Astrocyte of the cerebellum (primary cell): ENCODE measurements at regions not wholly inside any gene's neighbourhood (a gene's known extent, or its start where the extent isn't known, plus 50 kb on each side); places are given as distances from the start of the nearest gene placed in this dataset.
A peak's percentile ranks its signal among the peaks of the same experiment; 100 is the strongest.

ENCODE experiments used
- DNase-seq: peaks from one replicate; pipeline ENCODE4 v3.0.0-alpha.2; 2011; ENCODE audit warnings: low read depth
- H3K4me3 ChIP-seq: 2 replicates; pipeline ENCODE4 v1.5.1; 2011; ENCODE audit warnings: mild to moderate bottlenecking, low read depth, low read length, moderate library complexity
- in situ Hi-C: cut with HindIII; loops from 2 replicates; pipeline ENCODE4 v1.10.0; 2017; ENCODE audit warnings: low sequenced_read_pairs
- TF ChIP-seq, protein P1 (sequence below): IDR thresholded peaks from 2 replicates; pipeline ENCODE4 v1.5.1; 2012; ENCODE audit warnings: low read length, low read depth, moderate library complexity, mild to moderate bottlenecking; ENCODE audit errors: missing control alignments

DNA sequence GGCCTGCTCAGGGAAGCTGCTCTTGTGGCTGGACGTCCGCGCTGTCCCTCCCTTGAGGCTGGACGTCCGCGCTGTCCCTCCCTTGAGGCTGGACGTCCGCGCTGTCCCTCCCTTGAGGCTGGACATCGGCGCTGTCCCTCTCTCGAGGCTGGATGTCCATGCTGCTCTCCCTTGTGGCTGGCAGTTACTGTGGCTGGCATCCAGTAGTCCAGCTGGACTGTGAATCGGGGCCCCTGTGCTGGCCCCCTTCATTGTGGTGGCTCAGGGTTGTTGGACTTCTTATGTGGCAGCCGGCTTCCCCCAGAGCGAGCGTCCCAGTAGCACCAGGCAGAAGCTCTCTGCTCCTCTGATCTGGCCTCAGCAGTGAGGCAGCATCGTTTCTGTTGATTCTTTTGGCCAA is 141.5 kb downstream of the IRF8 start:
- DNase-seq: no peak
- TF ChIP-seq, protein P1, sequence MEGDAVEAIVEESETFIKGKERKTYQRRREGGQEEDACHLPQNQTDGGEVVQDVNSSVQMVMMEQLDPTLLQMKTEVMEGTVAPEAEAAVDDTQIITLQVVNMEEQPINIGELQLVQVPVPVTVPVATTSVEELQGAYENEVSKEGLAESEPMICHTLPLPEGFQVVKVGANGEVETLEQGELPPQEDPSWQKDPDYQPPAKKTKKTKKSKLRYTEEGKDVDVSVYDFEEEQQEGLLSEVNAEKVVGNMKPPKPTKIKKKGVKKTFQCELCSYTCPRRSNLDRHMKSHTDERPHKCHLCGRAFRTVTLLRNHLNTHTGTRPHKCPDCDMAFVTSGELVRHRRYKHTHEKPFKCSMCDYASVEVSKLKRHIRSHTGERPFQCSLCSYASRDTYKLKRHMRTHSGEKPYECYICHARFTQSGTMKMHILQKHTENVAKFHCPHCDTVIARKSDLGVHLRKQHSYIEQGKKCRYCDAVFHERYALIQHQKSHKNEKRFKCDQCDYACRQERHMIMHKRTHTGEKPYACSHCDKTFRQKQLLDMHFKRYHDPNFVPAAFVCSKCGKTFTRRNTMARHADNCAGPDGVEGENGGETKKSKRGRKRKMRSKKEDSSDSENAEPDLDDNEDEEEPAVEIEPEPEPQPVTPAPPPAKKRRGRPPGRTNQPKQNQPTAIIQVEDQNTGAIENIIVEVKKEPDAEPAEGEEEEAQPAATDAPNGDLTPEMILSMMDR: no peak
- H3K4me3 ChIP-seq: no peak overlapping the region
- in situ Hi-C loops: no loop called here

DNA sequence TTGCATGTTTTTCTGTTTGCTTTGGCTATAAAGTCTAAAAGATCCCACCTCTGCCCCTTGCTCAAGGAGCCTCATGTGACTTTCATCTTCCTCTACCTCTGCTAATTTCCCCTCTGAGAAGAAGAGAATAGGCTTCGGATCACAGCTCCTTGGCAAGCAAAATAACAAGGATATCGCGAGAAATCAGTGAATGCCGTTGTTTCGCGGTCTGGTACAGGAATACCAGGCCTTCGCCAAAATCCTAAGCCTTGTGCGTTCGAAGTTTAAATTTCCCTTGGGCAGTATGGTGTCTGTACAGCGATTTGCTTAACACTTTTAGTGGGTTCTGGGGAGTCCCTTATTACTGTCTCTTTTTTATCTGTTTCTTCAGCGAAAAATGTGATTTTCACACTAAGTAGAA is 142.3 kb downstream of the IRF8 start:
- no peak for DNase-seq
- in situ Hi-C loops: no loop called here
- H3K4me3 ChIP-seq: no peak overlapping the region
- TF ChIP-seq, protein P1: no peak

DNA sequence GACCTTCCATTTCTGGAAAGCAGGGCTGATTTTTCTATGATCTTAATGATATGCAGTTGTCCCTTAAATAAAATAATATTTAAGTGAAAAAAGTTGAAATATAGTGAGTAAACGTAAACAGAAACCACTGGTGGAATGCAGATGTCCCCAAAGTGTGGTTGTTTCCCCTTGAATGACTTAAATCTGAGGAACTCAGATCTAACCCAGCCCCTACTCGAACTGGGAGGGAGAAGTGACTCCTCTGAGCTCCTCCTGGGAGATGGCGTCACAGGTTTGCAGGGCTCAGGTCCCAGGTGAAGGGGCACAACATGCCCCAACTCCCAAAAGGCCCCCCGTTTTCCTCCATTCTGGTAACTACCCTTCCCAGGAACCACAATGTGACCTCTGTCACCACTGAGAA is 142.8 kb downstream of the IRF8 start:
- no peak for DNase-seq
- TF ChIP-seq, protein P1: no peak
- no peak overlapping the region for H3K4me3 ChIP-seq
- in situ Hi-C loops: no loop called here

DNA sequence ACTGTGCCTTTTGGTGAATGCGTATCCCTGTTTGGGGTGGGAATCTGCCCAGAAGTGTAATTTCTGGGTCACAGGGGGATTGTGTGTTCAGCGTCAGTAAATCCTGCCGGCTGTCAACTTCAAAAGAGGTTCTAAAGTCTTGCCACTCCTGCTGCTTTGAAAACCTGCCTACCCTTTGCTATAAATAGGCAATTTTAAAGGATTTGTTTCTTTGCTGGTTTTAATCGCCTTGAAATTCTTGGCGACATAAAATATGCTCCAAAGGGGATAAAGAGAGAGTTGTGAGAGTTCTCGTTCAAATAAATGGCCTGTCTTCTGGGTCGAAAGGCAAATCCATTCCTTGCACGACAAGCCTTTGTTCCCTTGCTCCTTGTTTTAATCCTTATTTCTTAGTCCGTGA is 143.4 kb downstream of the IRF8 start:
- DNase-seq: no peak
- H3K4me3 ChIP-seq: no peak overlapping the region
- in situ Hi-C loops: no loop called here
- TF ChIP-seq, protein P1: no peak

DNA sequence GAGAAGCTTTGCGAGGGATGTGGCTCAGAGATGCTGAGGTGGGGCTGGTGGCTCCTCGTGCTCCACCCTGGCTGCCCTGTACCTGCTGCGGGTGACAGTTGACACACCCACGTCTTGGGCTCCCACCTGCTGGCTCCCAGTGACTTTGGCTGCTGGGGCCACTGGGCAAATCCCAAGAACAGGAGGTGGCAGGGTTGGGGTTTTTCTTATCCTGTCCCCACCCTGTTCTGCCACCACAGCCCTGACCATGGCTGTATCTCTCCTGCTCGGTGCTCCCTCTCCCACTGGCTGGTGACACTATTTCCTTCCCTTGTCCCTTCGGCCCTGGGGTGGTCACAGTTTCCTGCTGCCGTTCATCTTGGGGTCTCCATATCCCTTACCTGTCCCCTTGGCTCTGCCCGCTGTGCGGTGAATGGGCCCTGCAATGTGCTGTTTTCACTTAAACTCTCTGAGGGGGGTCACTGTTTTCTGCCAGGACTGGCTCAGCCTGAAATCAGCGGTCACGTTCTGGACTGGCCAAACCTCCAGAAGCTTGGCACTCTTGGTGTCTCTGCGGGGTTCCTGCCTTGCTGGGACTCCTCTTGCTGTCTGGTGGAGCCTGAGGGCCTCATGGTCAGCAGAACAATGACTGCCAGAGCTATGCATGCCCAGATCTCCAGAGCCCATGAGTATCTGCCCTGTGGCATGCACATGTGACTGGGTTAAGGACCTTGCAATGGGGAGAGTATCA is 144.2 kb downstream of the IRF8 start:
- DNase-seq: no peak
- in situ Hi-C loops: no loop called here
- TF ChIP-seq, protein P1: no peak
- no peak overlapping the region for H3K4me3 ChIP-seq

DNA sequence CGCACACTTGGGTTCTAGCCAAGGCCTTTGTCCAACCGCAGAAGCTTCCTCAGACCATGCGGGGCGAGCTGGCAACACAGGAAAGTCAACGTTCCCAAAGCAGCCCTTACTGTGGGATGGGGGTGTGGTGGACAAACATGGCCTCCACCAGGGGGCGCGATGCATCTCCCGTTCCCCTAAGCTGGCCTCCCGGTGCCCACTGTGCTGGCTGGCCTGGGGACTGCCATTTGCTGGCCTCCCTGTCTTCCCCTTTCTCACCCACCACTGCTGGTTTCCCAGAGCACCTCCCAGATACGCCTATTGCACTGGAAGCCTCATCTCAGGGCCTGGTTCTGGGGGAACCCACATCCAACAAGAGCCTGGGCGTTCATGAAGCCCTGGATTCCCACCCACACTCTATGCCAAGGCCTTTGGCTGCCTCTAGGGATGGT is 145.3 kb downstream of the IRF8 start:
- TF ChIP-seq, protein P1: peak; percentile 59
- H3K4me3 ChIP-seq: no peak overlapping the region
- peak; percentile 15 for DNase-seq
- in situ Hi-C loops: no loop called here
